CD4-positive, alpha-beta T cell (primary cell): ENCODE measurements at regions not wholly inside any gene's neighbourhood (a gene's known extent, or its start where the extent isn't known, plus 50 kb on each side); places are given as distances from the start of the nearest gene placed in this dataset.

Experiments used
- ATAC-seq: fragments of 200-7000 bp; cut with Tn5 transposase; one replicate; pipeline ENCODE4 v1.10.0; 2022; ENCODE audit warnings: mild to moderate bottlenecking; ENCODE audit not compliant: poor library complexity
- CTCF ChIA-PET: fragments of 350-600 bp; sonication (Branson Sonifier 250); formaldehyde crosslinking; loops from one replicate; lab custom pipeline; 2021; ENCODE audit warnings: antibody characterized with exemption, inconsistent platforms; lab: Charles Lee
- POLR2A ChIA-PET: fragments of 350-600 bp; sonication (Branson Sonifier 250); formaldehyde crosslinking; loops from one replicate; lab custom pipeline; 2021; ENCODE audit warnings: antibody characterized with exemption, inconsistent platforms; lab: Charles Lee
- DNase-seq, 14 experiments: peaks; one replicate each; pipeline ENCODE4 v3.0.0-alpha.2; 2013 to 2020; ENCODE audit warnings: mixed read lengths in 2 of 14
- H3K27ac ChIP-seq, 2 donors: one replicate each; pipeline versions ENCODE4 v1.5.1 to v1.7.0; 2013; ENCODE audit warnings: low read length in 2 of 2, low read depth in 1 of 2, mild to moderate bottlenecking in 1 of 2
- H3K27me3 ChIP-seq, 2 experiments: 1 replicate in 1 of 2; 2 replicates in 1 of 2; pipeline versions ENCODE4 v1.6.1 to v1.7.0; 2013; ENCODE audit warnings: low read length in 2 of 2, control low read depth in 1 of 2, mild to moderate bottlenecking in 1 of 2, moderate library complexity in 1 of 2; ENCODE audit not compliant: insufficient read depth in 2 of 2, control insufficient read depth in 1 of 2
- H3K36me3 ChIP-seq: one replicate; pipeline ENCODE4 v1.6.1; 2013; ENCODE audit warnings: low read length, control low read depth; ENCODE audit not compliant: insufficient read depth
- H3K4me1 ChIP-seq: one replicate; pipeline ENCODE4 v1.6.1; 2013; ENCODE audit warnings: low read length, control low read depth; ENCODE audit not compliant: insufficient read depth
- H3K4me3 ChIP-seq: one replicate; pipeline ENCODE4 v1.5.1; 2013; ENCODE audit warnings: mild to moderate bottlenecking, low read length, moderate library complexity
- H3K9me3 ChIP-seq, 2 experiments: 1 replicate in 1 of 2; 2 replicates in 1 of 2; pipeline versions ENCODE4 v1.6.1 to v1.7.0; 2013; ENCODE audit warnings: low read length in 2 of 2, mild to moderate bottlenecking in 2 of 2, control low read depth in 1 of 2, moderate library complexity in 1 of 2; ENCODE audit not compliant: control insufficient read depth in 1 of 2, insufficient read depth in 1 of 2
- H3K27ac Mint-ChIP-seq: one replicate; pipeline ENCODE4 v1.8.0; 2020; ENCODE audit warnings: mixed read lengths
- H3K27me3 Mint-ChIP-seq: one replicate; pipeline ENCODE4 v1.8.0; 2021; ENCODE audit warnings: mixed read lengths
- H3K36me3 Mint-ChIP-seq: one replicate; pipeline ENCODE4 v1.8.0; 2021; ENCODE audit warnings: low read depth, mixed read lengths
- H3K4me1 Mint-ChIP-seq: one replicate; pipeline ENCODE4 v1.8.0; 2021; ENCODE audit warnings: low read depth, mixed read lengths
- H3K4me3 Mint-ChIP-seq: one replicate; pipeline ENCODE4 v1.8.0; 2020; ENCODE audit warnings: mild to moderate bottlenecking, mixed read lengths
- H3K9me3 Mint-ChIP-seq: one replicate; pipeline ENCODE4 v1.8.0; 2020; ENCODE audit warnings: mixed read lengths
- CTCF ChIP-seq: fragments of 200-600 bp; IDR thresholded peaks from one replicate; pipeline ENCODE4 v1.8.0; 2022; ENCODE audit warnings: antibody characterized with exemption, mild to moderate bottlenecking
- intact Hi-C, 2 experiments: fragments of 100-400 bp; cut with DNase I in 1 of 2; cut with micrococcal nuclease in 1 of 2; formaldehyde crosslinking; loops; one replicate each; pipeline versions ENCODE4 v1.15.1 to v1.9.0; 2023 to 2025; cut with DNase I, micrococcal nuclease

GRCh38 chr21:34222031-34222335, 141.8 kb upstream of the KCNE2 start:
- DNase-seq = no peak
- H3K27ac Mint-ChIP-seq = no peak overlapping the region
- Histone ChIP-seq H3K4me1 (no peaks in the 10 kb centered on the region), H3K27ac (no peak overlapping the region), H3K4me3 (no peak overlapping the region), H3K9me3 (no peaks in the 10 kb centered on the region), H3K36me3 (no peaks in the 10 kb centered on the region), H3K27me3 (no peaks in the 10 kb centered on the region)
- TF ChIP-seq CTCF = no peak
- H3K9me3 Mint-ChIP-seq = no peaks in the 10 kb centered on the region
- H3K27me3 Mint-ChIP-seq = no peaks in the 10 kb centered on the region
- H3K4me1 Mint-ChIP-seq = no peaks in the 10 kb centered on the region
- H3K4me3 Mint-ChIP-seq = no peak overlapping the region
- intact Hi-C loops = no loop called here
- H3K36me3 Mint-ChIP-seq = no peaks in the 10 kb centered on the region
- ATAC-seq = no peak
- ChIA-PET POLR2A (no interaction called here), CTCF (no interaction called here)

GRCh38 chr21:34223376-34223775, 140.4 kb upstream of the KCNE2 start:
- Histone ChIP-seq H3K27ac (no peak overlapping the region), H3K4me3 (no peak overlapping the region), H3K9me3 (no peaks in the 10 kb centered on the region), H3K4me1 (no peaks in the 10 kb centered on the region), H3K27me3 (no peaks in the 10 kb centered on the region), H3K36me3 (no peaks in the 10 kb centered on the region)
- no peaks in the 10 kb centered on the region for H3K9me3 Mint-ChIP-seq
- ATAC-seq = no peak
- no peak for TF ChIP-seq CTCF
- ChIA-PET CTCF (no interaction called here), POLR2A (no interaction called here)
- H3K36me3 Mint-ChIP-seq = no peaks in the 10 kb centered on the region
- no peak overlapping the region for H3K27ac Mint-ChIP-seq
- no peaks in the 10 kb centered on the region for H3K4me1 Mint-ChIP-seq
- DNase-seq = no peak
- H3K27me3 Mint-ChIP-seq = no peaks in the 10 kb centered on the region
- intact Hi-C loops = no loop called here
- H3K4me3 Mint-ChIP-seq = no peak overlapping the region

- H3K27ac Mint-ChIP-seq = no peak overlapping the region
- TF ChIP-seq CTCF = no peak
- no peaks in the 10 kb centered on the region for H3K36me3 Mint-ChIP-seq
- Histone ChIP-seq H3K4me3 (no peak overlapping the region), H3K9me3 (no peaks in the 10 kb centered on the region), H3K4me1 (no peaks in the 10 kb centered on the region), H3K27ac (no peak overlapping the region), H3K36me3 (no peaks in the 10 kb centered on the region), H3K27me3 (no peaks in the 10 kb centered on the region)
- no peak overlapping the region for H3K4me3 Mint-ChIP-seq
- ChIA-PET CTCF (no interaction called here), POLR2A (no interaction called here)
- no peaks in the 10 kb centered on the region for H3K4me1 Mint-ChIP-seq
- H3K27me3 Mint-ChIP-seq = no peaks in the 10 kb centered on the region
- ATAC-seq = no peak
- intact Hi-C loops = no loop called here
- no peak for DNase-seq
- H3K9me3 Mint-ChIP-seq = no peaks in the 10 kb centered on the region
Observed at GRCh38 chr21:34227386-34227852, 136.4 kb upstream of the KCNE2 start.
